ENCODE measurements at regions not wholly inside any gene's neighbourhood (a gene's known extent, or its start where the extent isn't known, plus 50 kb on each side); places are given as distances from the start of the nearest gene placed in this dataset.
"Not testable (repeated sequence)": the region's sequence is repeated elsewhere in the genome, so short reads cannot be mapped to it uniquely, and the experiment has no call there.

GRCh38 chr4:138446456-138446855 is 204.3 kb upstream of the SLC7A11 start:
- no peaks in the 10 kb centered on the region for H3K36me3 Mint-ChIP-seq (ENCODE audit: low read depth)
- no peak for ATAC-seq
- H3K9me3 ChIP-seq (ENCODE audit: control insufficient read depth, low read length, poor library complexity, severe bottlenecking): no peaks in the 10 kb centered on the region
- H3K27me3 Mint-ChIP-seq: no peaks in the 10 kb centered on the region
- H3K4me1 Mint-ChIP-seq: no peaks in the 10 kb centered on the region
- H3K4me3 Mint-ChIP-seq: no peak overlapping the region
- DNase-seq: no peak
- H3K27ac Mint-ChIP-seq: no peak overlapping the region

- Mint-ChIP-seq H3K36me3 (ENCODE audit: low read depth) (no peaks in the 10 kb centered on the region), H3K4me3 (no peak overlapping the region), H3K27me3 (no peaks in the 10 kb centered on the region), H3K27ac (no peak overlapping the region), H3K4me1 (no peaks in the 10 kb centered on the region)
- no peaks in the 10 kb centered on the region for H3K9me3 ChIP-seq (ENCODE audit: control insufficient read depth, low read length, poor library complexity, severe bottlenecking)
- no peak for DNase-seq
- no peak for ATAC-seq
Measured at GRCh38 chr4:138445098-138445497, 202.9 kb upstream of the SLC7A11 start.

DNA sequence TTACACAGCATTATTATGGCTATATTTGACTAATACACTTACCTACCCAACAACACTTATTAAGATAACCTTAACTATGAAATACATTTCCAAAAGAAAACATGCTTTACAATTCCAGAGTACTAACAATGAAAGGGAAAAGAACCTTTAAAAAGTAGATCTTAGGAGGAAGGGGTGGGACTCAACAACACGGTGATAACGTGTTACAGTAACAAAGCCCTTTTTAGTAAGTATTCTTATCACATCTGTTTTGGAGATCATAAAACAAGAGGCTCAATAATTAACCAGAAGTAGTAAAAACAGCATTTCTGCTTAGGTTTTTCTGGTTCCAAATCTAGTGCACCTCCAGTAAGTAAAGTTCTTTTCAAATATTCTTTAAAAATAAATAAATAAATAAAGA is 202.1 kb upstream of the SLC7A11 start:
- Mint-ChIP-seq H3K4me3 (no peak overlapping the region), H3K27ac (no peak overlapping the region), H3K27me3 (no peaks in the 10 kb centered on the region), H3K4me1 (no peaks in the 10 kb centered on the region), H3K36me3 (ENCODE audit: low read depth) (no peaks in the 10 kb centered on the region)
- no peak for DNase-seq
- ATAC-seq: no peak
- H3K9me3 ChIP-seq (ENCODE audit: control insufficient read depth, low read length, poor library complexity, severe bottlenecking): no peaks in the 10 kb centered on the region

- Mint-ChIP-seq H3K4me1 (no peaks in the 10 kb centered on the region), H3K4me3 (no peak overlapping the region), H3K36me3 (ENCODE audit: low read depth) (no peaks in the 10 kb centered on the region), H3K27ac (no peak overlapping the region), H3K27me3 (no peaks in the 10 kb centered on the region)
- no peaks in the 10 kb centered on the region for H3K9me3 ChIP-seq (ENCODE audit: control insufficient read depth, low read length, poor library complexity, severe bottlenecking)
- no peak for ATAC-seq
- DNase-seq: no peak
Measured at GRCh38 chr4:138439143-138439581, 197.0 kb upstream of the SLC7A11 start.

GRCh38 chr4:138438608-138439007 is 196.5 kb upstream of the SLC7A11 start:
- ATAC-seq (no peak), DNase-seq (no peak)
- no peaks in the 10 kb centered on the region for H3K9me3 ChIP-seq (ENCODE audit: control insufficient read depth, low read length, poor library complexity, severe bottlenecking)
- Mint-ChIP-seq H3K36me3 (ENCODE audit: low read depth) (no peaks in the 10 kb centered on the region), H3K27me3 (no peaks in the 10 kb centered on the region), H3K4me3 (no peak overlapping the region), H3K27ac (no peak overlapping the region), H3K4me1 (no peaks in the 10 kb centered on the region)

DNA sequence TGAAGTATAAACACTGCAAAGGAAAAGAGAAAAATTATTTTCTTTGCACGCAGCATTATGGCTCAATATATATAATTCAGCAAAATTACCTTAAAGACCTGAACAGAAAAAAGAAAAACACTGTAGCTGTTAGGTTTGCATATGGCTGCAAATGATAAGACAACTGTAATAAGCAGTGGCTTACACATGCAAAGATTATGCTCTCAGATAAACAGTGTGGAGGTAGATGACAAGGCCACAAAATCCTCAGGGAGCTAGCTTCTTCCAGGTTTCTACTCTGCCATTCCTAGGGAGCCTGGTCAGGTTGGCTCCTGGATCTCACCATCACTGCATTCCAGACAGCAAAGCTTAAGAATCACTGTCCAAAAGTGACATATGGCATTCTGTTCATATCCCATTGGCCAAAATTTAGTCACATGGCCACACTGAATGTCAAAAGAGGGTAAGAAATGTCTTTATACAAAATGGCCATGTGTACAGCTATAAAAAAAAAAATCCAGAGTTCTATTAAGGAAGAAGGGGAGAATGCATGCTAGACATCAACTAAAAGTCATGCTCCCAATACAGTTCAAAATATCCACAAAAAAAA is 195.2 kb upstream of the SLC7A11 start:
- no peaks in the 10 kb centered on the region for H3K36me3 Mint-ChIP-seq (ENCODE audit: low read depth)
- H3K27me3 Mint-ChIP-seq: no peaks in the 10 kb centered on the region
- ATAC-seq (no peak), DNase-seq (no peak)
- H3K4me3 Mint-ChIP-seq: no peak overlapping the region
- no peaks in the 10 kb centered on the region for H3K9me3 ChIP-seq (ENCODE audit: control insufficient read depth, low read length, poor library complexity, severe bottlenecking)
- no peaks in the 10 kb centered on the region for H3K4me1 Mint-ChIP-seq
- no peak overlapping the region for H3K27ac Mint-ChIP-seq

DNA sequence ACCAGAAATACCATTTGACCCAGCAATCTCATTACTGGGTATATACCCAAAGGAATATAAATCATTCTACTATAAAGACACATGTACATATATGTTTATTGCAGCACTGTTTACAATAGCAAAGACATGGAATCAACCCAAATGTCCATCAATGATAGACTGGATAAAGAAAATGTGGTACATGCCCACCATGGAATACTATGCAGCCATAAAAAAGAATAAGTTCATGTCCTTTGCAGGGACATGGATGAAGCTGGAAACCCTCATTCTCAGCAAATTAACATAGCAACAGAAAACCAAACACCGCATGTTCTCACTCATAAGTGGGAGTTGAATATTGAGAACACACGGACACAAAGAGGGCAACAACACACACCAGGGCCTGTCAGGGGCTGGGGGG is 193.6 kb upstream of the SLC7A11 start:
- not testable (repeated sequence) for ATAC-seq; H3K27me3 Mint-ChIP-seq; H3K4me1 Mint-ChIP-seq; H3K27ac Mint-ChIP-seq; H3K9me3 ChIP-seq (ENCODE audit: control insufficient read depth, low read length, poor library complexity, severe bottlenecking); DNase-seq; H3K4me3 Mint-ChIP-seq; H3K36me3 Mint-ChIP-seq (ENCODE audit: low read depth)

DNA sequence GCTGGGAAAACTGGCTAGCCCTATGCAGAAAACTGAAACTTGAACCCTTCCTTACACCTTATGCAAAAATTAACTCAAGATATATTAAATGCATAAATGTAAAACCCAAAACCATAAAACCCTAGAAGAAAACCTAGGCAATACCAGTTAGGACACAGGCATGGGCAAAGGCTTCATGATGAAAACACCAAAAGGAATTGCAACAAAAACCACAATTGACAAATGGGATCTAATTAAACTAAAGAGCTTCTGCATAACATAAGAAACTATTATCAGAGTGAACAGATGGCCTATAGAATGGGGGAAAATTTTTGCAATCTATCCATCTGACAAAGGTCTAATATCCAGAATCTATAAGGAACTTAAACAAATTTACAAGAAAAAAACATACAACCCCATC is 192.9 kb upstream of the SLC7A11 start:
- H3K27me3 Mint-ChIP-seq; H3K4me1 Mint-ChIP-seq; ATAC-seq; DNase-seq; H3K9me3 ChIP-seq (ENCODE audit: control insufficient read depth, low read length, poor library complexity, severe bottlenecking); H3K36me3 Mint-ChIP-seq (ENCODE audit: low read depth); H3K4me3 Mint-ChIP-seq; H3K27ac Mint-ChIP-seq: not testable (repeated sequence)

GRCh38 chr4:138428611-138429010 is 186.5 kb upstream of the SLC7A11 start:
- H3K27ac Mint-ChIP-seq: no peak overlapping the region
- H3K27me3 Mint-ChIP-seq: no peaks in the 10 kb centered on the region
- H3K9me3 ChIP-seq (ENCODE audit: control insufficient read depth, low read length, poor library complexity, severe bottlenecking): no peaks in the 10 kb centered on the region
- no peaks in the 10 kb centered on the region for H3K36me3 Mint-ChIP-seq (ENCODE audit: low read depth)
- no peak overlapping the region for H3K4me3 Mint-ChIP-seq
- H3K4me1 Mint-ChIP-seq: no peaks in the 10 kb centered on the region
- ATAC-seq (no peak), DNase-seq (no peak)

DNA sequence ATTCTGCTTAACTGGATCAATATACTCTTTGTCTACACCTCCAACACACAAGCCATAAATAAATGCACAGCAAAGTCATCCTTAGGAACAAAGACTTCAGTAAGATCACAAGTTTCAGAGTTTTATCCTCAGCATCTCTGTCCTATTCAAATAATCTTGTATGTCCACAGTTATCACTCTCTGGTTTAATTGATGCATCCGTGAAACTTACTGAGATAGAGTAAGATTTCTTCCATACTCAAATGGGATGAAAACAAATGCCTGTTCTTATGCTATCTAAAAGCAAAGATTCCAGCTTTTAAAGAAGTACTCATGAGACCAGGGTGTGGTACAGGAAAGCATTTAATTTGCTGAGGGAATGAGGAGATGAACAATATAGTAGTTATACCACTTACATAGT is 184.6 kb upstream of the SLC7A11 start:
- H3K9me3 ChIP-seq (ENCODE audit: control insufficient read depth, low read length, poor library complexity, severe bottlenecking): no peaks in the 10 kb centered on the region
- H3K27ac Mint-ChIP-seq: no peak overlapping the region
- no peak overlapping the region for H3K4me3 Mint-ChIP-seq
- no peaks in the 10 kb centered on the region for H3K4me1 Mint-ChIP-seq
- no peaks in the 10 kb centered on the region for H3K36me3 Mint-ChIP-seq (ENCODE audit: low read depth)
- no peak for ATAC-seq
- DNase-seq: no peak
- H3K27me3 Mint-ChIP-seq: no peaks in the 10 kb centered on the region

DNA sequence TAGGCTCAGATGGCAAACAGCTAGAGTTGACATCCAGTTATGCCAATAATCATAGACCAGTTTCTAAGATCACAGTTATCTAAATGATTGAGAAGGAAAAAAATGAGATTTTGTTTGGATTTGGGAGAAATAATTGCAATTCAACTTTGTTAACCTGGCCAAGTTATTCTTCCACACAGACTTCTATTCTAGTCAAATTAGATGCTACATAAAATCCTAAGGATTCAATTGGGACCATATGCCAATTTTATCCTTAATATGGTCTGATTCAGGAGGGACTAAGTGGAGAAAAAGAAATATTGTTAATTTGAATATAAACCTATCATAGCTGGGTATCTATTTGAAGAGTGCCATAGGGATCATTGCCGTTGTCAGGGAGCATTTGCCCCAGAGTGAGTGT is 178.3 kb upstream of the SLC7A11 start:
- no peak for DNase-seq
- Mint-ChIP-seq H3K27me3 (no peaks in the 10 kb centered on the region), H3K36me3 (ENCODE audit: low read depth) (no peaks in the 10 kb centered on the region), H3K4me1 (no peaks in the 10 kb centered on the region), H3K27ac (no peak overlapping the region), H3K4me3 (no peak overlapping the region)
- ATAC-seq: no peak
- no peaks in the 10 kb centered on the region for H3K9me3 ChIP-seq (ENCODE audit: control insufficient read depth, low read length, poor library complexity, severe bottlenecking)

- H3K27ac Mint-ChIP-seq: no peak overlapping the region
- no peak overlapping the region for H3K4me3 Mint-ChIP-seq
- DNase-seq (no peak), ATAC-seq (no peak)
- no peaks in the 10 kb centered on the region for H3K36me3 Mint-ChIP-seq (ENCODE audit: low read depth)
- H3K27me3 Mint-ChIP-seq: no peaks in the 10 kb centered on the region
- no peaks in the 10 kb centered on the region for H3K4me1 Mint-ChIP-seq
- no peaks in the 10 kb centered on the region for H3K9me3 ChIP-seq (ENCODE audit: control insufficient read depth, low read length, poor library complexity, severe bottlenecking)
Measured at GRCh38 chr4:138414202-138414601, 172.1 kb upstream of the SLC7A11 start.

- Mint-ChIP-seq H3K36me3 (ENCODE audit: low read depth) (no peaks in the 10 kb centered on the region), H3K27me3 (no peaks in the 10 kb centered on the region), H3K4me1 (no peaks in the 10 kb centered on the region), H3K27ac (no peak overlapping the region), H3K4me3 (no peak overlapping the region)
- ATAC-seq: no peak
- no peaks in the 10 kb centered on the region for H3K9me3 ChIP-seq (ENCODE audit: control insufficient read depth, low read length, poor library complexity, severe bottlenecking)
- DNase-seq: no peak
Measured at GRCh38 chr4:138413273-138413672, 171.1 kb upstream of the SLC7A11 start.

- no peak for DNase-seq
- no peaks in the 10 kb centered on the region for H3K9me3 ChIP-seq (ENCODE audit: control insufficient read depth, low read length, poor library complexity, severe bottlenecking)
- Mint-ChIP-seq H3K27ac (no peak overlapping the region), H3K27me3 (no peaks in the 10 kb centered on the region), H3K4me3 (no peak overlapping the region), H3K36me3 (ENCODE audit: low read depth) (no peaks in the 10 kb centered on the region), H3K4me1 (no peaks in the 10 kb centered on the region)
- ATAC-seq: no peak
Measured at GRCh38 chr4:138412847-138413246, 170.7 kb upstream of the SLC7A11 start.
